H9 (cell line): ENCODE measurements at regions not wholly inside any gene's neighbourhood (a gene's known extent, or its start where the extent isn't known, plus 50 kb on each side); places are given as distances from the start of the nearest gene placed in this dataset.

Experiments used
- DNase-seq: peaks from one replicate; pipeline ENCODE4 v3.0.0-alpha.2; 2017
- H2AFZ ChIP-seq: one replicate; pipeline ENCODE4 v1.6.1; 2013; ENCODE audit warnings: mild to moderate bottlenecking, low read length, control low read depth, moderate library complexity
- H2AK5ac ChIP-seq: 2 replicates; pipeline ENCODE4 v1.6.1; 2013; ENCODE audit warnings: low read length, control low read depth, mixed read lengths; ENCODE audit not compliant: insufficient read length
- H2BK120ac ChIP-seq: one replicate; pipeline ENCODE4 v1.6.1; 2013; ENCODE audit warnings: low read depth, mild to moderate bottlenecking, low read length, control low read depth, inconsistent platforms; ENCODE audit not compliant: poor library complexity, severe bottlenecking
- H2BK12ac ChIP-seq: 2 replicates; pipeline ENCODE4 v1.6.1; 2013; ENCODE audit warnings: low read length, control low read depth, mixed read lengths, low read depth; ENCODE audit not compliant: insufficient read length
- H2BK15ac ChIP-seq: 2 replicates; pipeline ENCODE4 v1.6.1; 2013; ENCODE audit warnings: low read depth, low read length, control low read depth
- H2BK20ac ChIP-seq: one replicate; pipeline ENCODE4 v1.6.1; 2013; ENCODE audit warnings: low read depth, mild to moderate bottlenecking, low read length, control low read depth, inconsistent platforms; ENCODE audit not compliant: poor library complexity, severe bottlenecking
- H2BK5ac ChIP-seq: 2 replicates; pipeline ENCODE4 v1.6.1; 2013; ENCODE audit warnings: low read length, control low read depth, mixed read lengths; ENCODE audit not compliant: insufficient read length
- H3K14ac ChIP-seq: 2 replicates; pipeline ENCODE4 v1.6.1; 2013; ENCODE audit warnings: low read length, control low read depth; ENCODE audit not compliant: insufficient read depth
- H3K18ac ChIP-seq: 2 replicates; pipeline ENCODE4 v1.6.1; 2013; ENCODE audit warnings: low read depth, mild to moderate bottlenecking, mixed read lengths, low read length, control low read depth; ENCODE audit not compliant: insufficient read length
- H3K23ac ChIP-seq: 2 replicates; pipeline ENCODE4 v1.6.1; 2013; ENCODE audit warnings: low read length, control low read depth, mixed read lengths, low read depth; ENCODE audit not compliant: insufficient read length
- H3K23me2 ChIP-seq: 2 replicates; pipeline ENCODE4 v1.6.1; 2013; ENCODE audit warnings: low read depth, mild to moderate bottlenecking, mixed read lengths, low read length, control low read depth; ENCODE audit not compliant: insufficient read length, poor library complexity, severe bottlenecking
- H3K27ac ChIP-seq: 2 replicates; pipeline ENCODE4 v1.5.1; 2013; ENCODE audit warnings: low read length, control low read depth, mixed read lengths, low read depth; ENCODE audit not compliant: insufficient read length
- H3K27me3 ChIP-seq: 2 replicates; pipeline ENCODE4 v1.6.1; 2013; ENCODE audit warnings: low read length, control low read depth, inconsistent platforms; ENCODE audit not compliant: insufficient read depth
- H3K4ac ChIP-seq: 2 replicates; pipeline ENCODE4 v1.6.1; 2013; ENCODE audit warnings: low read depth, mild to moderate bottlenecking, control low read depth, inconsistent platforms, low read length, moderate library complexity
- H3K4me1 ChIP-seq: 2 replicates; pipeline ENCODE4 v1.6.1; 2013; ENCODE audit warnings: low read length, control low read depth, inconsistent platforms; ENCODE audit not compliant: insufficient read depth
- H3K4me2 ChIP-seq: 2 replicates; pipeline ENCODE4 v1.6.1; 2013; ENCODE audit warnings: low read length, control low read depth, mixed read lengths; ENCODE audit not compliant: insufficient read length, insufficient read depth
- H3K56ac ChIP-seq: 2 replicates; pipeline ENCODE4 v1.6.1; 2013; ENCODE audit warnings: low read depth, mild to moderate bottlenecking, mixed read lengths, low read length, control low read depth; ENCODE audit not compliant: insufficient read length
- H3K79me1 ChIP-seq: 2 replicates; pipeline ENCODE4 v1.6.1; 2013; ENCODE audit warnings: low read depth, mild to moderate bottlenecking, moderate library complexity, low read length, control low read depth, inconsistent platforms; ENCODE audit not compliant: insufficient read depth, poor library complexity, severe bottlenecking
- H3K79me2 ChIP-seq: 2 replicates; pipeline ENCODE4 v1.6.1; 2013; ENCODE audit warnings: low read length, control low read depth, inconsistent platforms; ENCODE audit not compliant: insufficient read depth
- H3K9ac ChIP-seq: 2 replicates; pipeline ENCODE4 v1.6.1; 2013; ENCODE audit warnings: low read length, control low read depth, mixed read lengths; ENCODE audit not compliant: insufficient read length; ENCODE audit errors: extremely low read depth
- H3K9me3 ChIP-seq: one replicate; pipeline ENCODE4 v1.6.1; 2013; ENCODE audit warnings: low read depth, low read length, inconsistent platforms; ENCODE audit not compliant: control insufficient read depth
- H3T11ph ChIP-seq: one replicate; pipeline ENCODE4 v1.6.1; 2013; ENCODE audit warnings: mild to moderate bottlenecking, low read length, control low read depth, inconsistent platforms
- H4K20me1 ChIP-seq: one replicate; pipeline ENCODE4 v1.6.1; 2013; ENCODE audit not compliant: control insufficient read depth, insufficient read length, insufficient read depth
- H4K5ac ChIP-seq: 2 replicates; pipeline ENCODE4 v1.6.1; 2013; ENCODE audit warnings: low read depth, mild to moderate bottlenecking, mixed read lengths, low read length, control low read depth; ENCODE audit not compliant: insufficient read length
- H4K8ac ChIP-seq: replicated peaks from 2 replicates; pipeline ENCODE4 v1.6.1; 2013; ENCODE audit warnings: low read length, control low read depth, mixed read lengths, low read depth; ENCODE audit not compliant: insufficient read length
- H4K91ac ChIP-seq: 2 replicates; pipeline ENCODE4 v1.6.1; 2013; ENCODE audit warnings: low read depth, mild to moderate bottlenecking, moderate library complexity, mixed read lengths, low read length, control low read depth; ENCODE audit not compliant: insufficient read length
- H3K27ac Mint-ChIP-seq, 3 experiments: 2 replicates in 2 of 3; 3 replicates in 1 of 3; pipeline ENCODE4 v1.8.0; 2020 to 2021; ENCODE audit warnings: mixed read lengths in 3 of 3, mild to moderate bottlenecking in 1 of 3, moderate library complexity in 1 of 3
- H3K27me3 Mint-ChIP-seq: 2 replicates; pipeline ENCODE4 v1.8.0; 2021; ENCODE audit warnings: low read depth, mild to moderate bottlenecking, moderate library complexity, mixed read lengths
- H3K36me3 Mint-ChIP-seq, 3 experiments: 2 replicates in 2 of 3; 3 replicates in 1 of 3; pipeline ENCODE4 v1.8.0; 2020 to 2021; ENCODE audit warnings: low read depth in 3 of 3, mixed read lengths in 3 of 3; ENCODE audit not compliant: insufficient read depth in 1 of 3
- H3K4me1 Mint-ChIP-seq, 2 experiments: 2 replicates each; pipeline ENCODE4 v1.8.0; 2020; ENCODE audit warnings: mixed read lengths in 2 of 2
- H3K4me3 Mint-ChIP-seq, 2 experiments: 2 replicates in 1 of 2; 3 replicates in 1 of 2; pipeline ENCODE4 v1.8.0; 2020 to 2021; ENCODE audit warnings: mild to moderate bottlenecking in 2 of 2, mixed read lengths in 2 of 2, moderate library complexity in 1 of 2
- H3K9me3 Mint-ChIP-seq, 2 experiments: 2 replicates in 1 of 2; 3 replicates in 1 of 2; pipeline ENCODE4 v1.8.0; 2020; ENCODE audit warnings: mild to moderate bottlenecking in 2 of 2, mixed read lengths in 2 of 2, moderate library complexity in 1 of 2
- CTCF ChIP-seq: fragments of 200-600 bp; sonication (generic); conservative IDR thresholded peaks from 3 replicates; pipeline ENCODE4 v1.8.0; 2021; ENCODE audit warnings: antibody characterized with exemption, mild to moderate bottlenecking
- WGBS: extraction: QIAGEN DNeasy Blood & Tissue Kit; methylation state at CpG from one replicate; pipeline ENCODE4 v1.1.7; 2013; ENCODE audit warnings: missing lambda C conversion rate, low lambda C conversion rate, mixed read lengths; ENCODE audit not compliant: insufficient read length; ENCODE audit errors: extremely low coverage; 5-methylcytosine and 5-hydroxymethylcytosine counted together

GRCh38 chr9:126097679-126098078 lies 228.9 kb upstream of the MVB12B start:
- H2AFZ ChIP-seq: no peak overlapping the region
- no peaks in the 10 kb centered on the region for H3K27me3 ChIP-seq
- no peak overlapping the region for H3K27ac ChIP-seq
- no peaks in the 10 kb centered on the region for H3K4me1 ChIP-seq
- H2BK20ac ChIP-seq: no peak overlapping the region
- H3K23me2 ChIP-seq: no peaks in the 10 kb centered on the region
- H3K56ac ChIP-seq: no peak overlapping the region
- H3K27ac Mint-ChIP-seq: no peak overlapping the region
- no peak for DNase-seq
- no peak overlapping the region for H2BK12ac ChIP-seq
- H2AK5ac ChIP-seq: no peak overlapping the region
- H4K20me1 ChIP-seq: no peaks in the 10 kb centered on the region
- no peak overlapping the region for H3K4me2 ChIP-seq
- H3K79me1 ChIP-seq: no peaks in the 10 kb centered on the region
- H3K14ac ChIP-seq: no peak overlapping the region
- H3T11ph ChIP-seq: no peak overlapping the region
- H3K27me3 Mint-ChIP-seq: peaks cover 3% of the 10 kb centered on the region
- H3K18ac ChIP-seq: no peak overlapping the region
- H3K23ac ChIP-seq: no peak overlapping the region
- H4K8ac ChIP-seq: no peak overlapping the region
- H3K4me1 Mint-ChIP-seq: peaks cover 0 to 2% of the 10 kb centered on the region in 2 experiments; a peak in 3 of 4 replicates
- no peak overlapping the region for H4K91ac ChIP-seq
- peaks cover 16% of the 10 kb centered on the region in 2 experiments; a peak in 4 of 5 replicates for H3K9me3 Mint-ChIP-seq
- H3K9ac ChIP-seq: no peak overlapping the region
- no CpG with 5 or more reads among the region's 6 CpGs for WGBS
- H3K36me3 Mint-ChIP-seq: no peaks in the 10 kb centered on the region
- no peak overlapping the region for H3K4ac ChIP-seq
- H2BK15ac ChIP-seq: no peak overlapping the region
- no peak overlapping the region for H4K5ac ChIP-seq
- H3K4me3 Mint-ChIP-seq: no peak overlapping the region
- no peak overlapping the region for H2BK120ac ChIP-seq
- TF ChIP-seq CTCF: no peak
- no peaks in the 10 kb centered on the region for H3K79me2 ChIP-seq
- H3K9me3 ChIP-seq: no peaks in the 10 kb centered on the region
- no peak overlapping the region for H2BK5ac ChIP-seq
